H1 (cell line): ENCODE measurements at regions not wholly inside any gene's neighbourhood (a gene's known extent, or its start where the extent isn't known, plus 50 kb on each side); places are given as distances from the start of the nearest gene placed in this dataset.
A peak's percentile ranks its signal among the peaks of the same experiment; 100 is the strongest.

ENCODE experiments used
- CTCF ChIA-PET: fragments of 300-600 bp; sonication (Branson Sonifier 250); formaldehyde crosslinking; loops from one replicate; lab custom pipeline; 2021; ENCODE audit not compliant: partially characterized antibody; lab: Charles Lee
- POLR2A ChIA-PET: fragments of 300-600 bp; sonication (Branson Sonifier 250); formaldehyde crosslinking; loops from one replicate; lab custom pipeline; 2021; ENCODE audit warnings: inconsistent platforms; ENCODE audit not compliant: partially characterized antibody; lab: Charles Lee
- DNase-seq, 2 experiments: peaks; one replicate each; pipeline versions ENCODE4 v3.0.0 to v3.0.0-alpha.2; 2010 to 2022; ENCODE audit warnings: low spot score in 2 of 2, low read depth in 1 of 2, mixed read lengths in 1 of 2
- FAIRE-seq: peaks from 2 replicates; lab custom pipeline; 2011; peaks lifted over from hg19 to GRCh38; lab: Jason Lieb, UNC
- H2AFZ ChIP-seq: 2 replicates; pipeline ENCODE4 v1.8.1; 2012; ENCODE audit warnings: low read length, inconsistent platforms
- H2AK5ac ChIP-seq: 2 replicates; pipeline ENCODE4 v1.6.1; 2013; ENCODE audit warnings: low read depth, low read length
- H2BK120ac ChIP-seq: replicated peaks from 2 replicates; pipeline ENCODE3; 2013; ENCODE audit warnings: low read depth, low read length, inconsistent platforms
- H2BK12ac ChIP-seq: 2 replicates; pipeline ENCODE4 v1.6.1; 2013; ENCODE audit warnings: low read depth, low read length
- H2BK15ac ChIP-seq: 2 replicates; pipeline ENCODE4 v1.6.1; 2013; ENCODE audit warnings: low read length
- H2BK20ac ChIP-seq: 2 replicates; pipeline ENCODE4 v1.6.1; 2013; ENCODE audit warnings: low read length
- H2BK5ac ChIP-seq: 2 replicates; pipeline ENCODE4 v1.6.1; 2013; ENCODE audit warnings: low read depth, low read length
- H3K14ac ChIP-seq: 2 replicates; pipeline ENCODE4 v1.6.1; 2013; ENCODE audit warnings: inconsistent platforms; ENCODE audit not compliant: insufficient read length
- H3K18ac ChIP-seq: 2 replicates; pipeline ENCODE4 v1.6.1; 2013; ENCODE audit warnings: low read length; ENCODE audit errors: extremely low read depth
- H3K23ac ChIP-seq: 2 replicates; pipeline ENCODE4 v1.6.1; 2013; ENCODE audit warnings: inconsistent platforms; ENCODE audit not compliant: insufficient read length
- H3K23me2 ChIP-seq: 2 replicates; pipeline ENCODE4 v1.6.1; 2013; ENCODE audit warnings: low read depth, low read length
- H3K27ac ChIP-seq: 2 replicates; pipeline ENCODE4 v1.6.1; 2011; ENCODE audit warnings: low read depth, low read length, inconsistent platforms
- H3K27me3 ChIP-seq, 4 experiments: replicated peaks in 1 of 4; 1 replicate in 1 of 4; 2 replicates in 3 of 4; pipeline versions ENCODE4 v1.6.1 to v1.8.1; 2011 to 2013; ENCODE audit warnings: low read length in 3 of 4, mild to moderate bottlenecking in 3 of 4, inconsistent platforms in 2 of 4, mixed read lengths in 2 of 4, moderate library complexity in 1 of 4; ENCODE audit not compliant: control insufficient read depth in 3 of 4, insufficient read depth in 3 of 4; ENCODE audit errors: extremely low read depth in 1 of 4
- H3K36me3 ChIP-seq, 4 experiments: 2 replicates each; pipeline versions ENCODE4 v1.6.1 to v1.8.1; 2011 to 2013; ENCODE audit warnings: mild to moderate bottlenecking in 4 of 4, low read length in 3 of 4, moderate library complexity in 2 of 4, control low read depth in 1 of 4, inconsistent platforms in 1 of 4; ENCODE audit not compliant: insufficient read depth in 4 of 4, control insufficient read depth in 2 of 4
- H3K4ac ChIP-seq: replicated peaks from 2 replicates; pipeline ENCODE3; 2013; ENCODE audit warnings: low read length, low read depth, mixed read lengths, inconsistent platforms; ENCODE audit not compliant: insufficient read length
- H3K4me1 ChIP-seq, 4 experiments: replicated peaks in 1 of 4; 1 replicate in 1 of 4; 2 replicates in 3 of 4; pipeline versions ENCODE4 v1.6.1 to v1.8.1; 2011 to 2013; ENCODE audit warnings: low read length in 3 of 4, inconsistent platforms in 2 of 4, mixed read lengths in 1 of 4; ENCODE audit not compliant: insufficient read depth in 4 of 4, control insufficient read depth in 3 of 4
- H3K4me2 ChIP-seq, 2 experiments: 2 replicates each; pipeline versions ENCODE4 v1.6.1 to v1.8.1; 2011 to 2013; ENCODE audit warnings: low read depth in 2 of 2, low read length in 2 of 2, control low read depth in 1 of 2, inconsistent platforms in 1 of 2, mild to moderate bottlenecking in 1 of 2; ENCODE audit not compliant: insufficient read depth in 1 of 2
- H3K4me3 ChIP-seq, 4 experiments: fragments of 200-600, 300-600 bp in 1 of 4; sonication (generic), shearing (Covaris generic), sonication (Bioruptor Twin) in 1 of 4; 2 replicates each; pipeline versions ENCODE4 v1.5.1 to v1.8.1; 2011 to 2016; ENCODE audit warnings: low read length in 4 of 4, low read depth in 3 of 4, control low read depth in 2 of 4, inconsistent platforms in 2 of 4, mild to moderate bottlenecking in 2 of 4, mixed read lengths in 1 of 4, moderate library complexity in 1 of 4; ENCODE audit not compliant: insufficient read depth in 2 of 4; ENCODE audit errors: extremely low read depth in 1 of 4
- H3K56ac ChIP-seq: replicated peaks from 2 replicates; pipeline ENCODE3; 2013; ENCODE audit warnings: low read depth, mild to moderate bottlenecking, mixed read lengths, low read length, inconsistent platforms; ENCODE audit not compliant: insufficient read length
- H3K79me1 ChIP-seq: 2 replicates; pipeline ENCODE4 v1.6.1; 2013; ENCODE audit warnings: low read depth, low read length, control low read depth
- H3K79me2 ChIP-seq, 2 experiments: 2 replicates each; pipeline versions ENCODE4 v1.6.1 to v1.8.1; 2012 to 2013; ENCODE audit warnings: low read length in 2 of 2, mild to moderate bottlenecking in 2 of 2, inconsistent platforms in 1 of 2; ENCODE audit not compliant: insufficient read depth in 2 of 2, control insufficient read depth in 1 of 2
- H3K9ac ChIP-seq, 4 experiments: replicated peaks in 1 of 4; 1 replicate in 1 of 4; 2 replicates in 3 of 4; pipeline versions ENCODE4 v1.6.1 to v1.8.1; 2011 to 2013; ENCODE audit warnings: low read depth in 3 of 4, low read length in 3 of 4, control low read depth in 2 of 4, mild to moderate bottlenecking in 2 of 4, moderate library complexity in 2 of 4, inconsistent platforms in 1 of 4; ENCODE audit errors: extremely low read depth in 1 of 4
- H3K9me3 ChIP-seq, 2 experiments: 2 replicates each; pipeline versions ENCODE4 v1.6.1 to v1.8.1; 2012 to 2013; ENCODE audit warnings: mild to moderate bottlenecking in 2 of 2, moderate library complexity in 2 of 2, control low read depth in 1 of 2, inconsistent platforms in 1 of 2, low read depth in 1 of 2, low read length in 1 of 2, mixed read lengths in 1 of 2; ENCODE audit not compliant: insufficient read depth in 2 of 2
- H4K20me1 ChIP-seq, 2 experiments: replicated peaks in 1 of 2; 2 replicates each; pipeline versions ENCODE3 to v1.8.1; 2011 to 2013; ENCODE audit warnings: inconsistent platforms in 2 of 2, low read length in 2 of 2, mild to moderate bottlenecking in 1 of 2; ENCODE audit not compliant: insufficient read depth in 2 of 2, control insufficient read depth in 1 of 2
- H4K5ac ChIP-seq: 2 replicates; pipeline ENCODE4 v1.6.1; 2013; ENCODE audit warnings: low read length, low read depth, mixed read lengths, inconsistent platforms; ENCODE audit not compliant: insufficient read length
- H4K8ac ChIP-seq: 2 replicates; pipeline ENCODE4 v1.8.0; 2013; ENCODE audit warnings: mild to moderate bottlenecking, moderate library complexity, low read length, inconsistent platforms; ENCODE audit not compliant: insufficient read depth; ENCODE audit errors: extremely low read depth
- H4K91ac ChIP-seq: replicated peaks from 2 replicates; pipeline ENCODE3; 2013; ENCODE audit warnings: low read length, mixed read lengths, inconsistent platforms; ENCODE audit not compliant: insufficient read length
- SUZ12 ChIP-seq: fragments of 200-600 bp; sonication (generic); IDR thresholded peaks from 2 replicates; pipeline ENCODE4 v1.6.1; 2012; ENCODE audit warnings: mild to moderate bottlenecking, inconsistent platforms, low read length, moderate library complexity, mixed read lengths
- TEAD4 ChIP-seq: IDR thresholded peaks from 2 replicates; pipeline ENCODE4 v1.6.1; 2012; ENCODE audit warnings: low read depth, low read length, inconsistent platforms, mixed read lengths
- WGBS, 2 experiments: shearing (Covaris generic) in 1 of 2; methylation state at CpG; one replicate each; pipeline versions ENCODE4 v1.1.6 to v1.1.7; 2013 to 2015; ENCODE audit warnings: low lambda C conversion rate in 2 of 2, mixed read lengths in 2 of 2, inconsistent platforms in 1 of 2, low coverage in 1 of 2, missing lambda C conversion rate in 1 of 2; ENCODE audit not compliant: insufficient replicate concordance in 2 of 2, insufficient coverage in 1 of 2, insufficient read length in 1 of 2; ENCODE audit errors: extremely low coverage in 1 of 2, missing lambda C conversion rate in 1 of 2; 5-methylcytosine and 5-hydroxymethylcytosine counted together

GRCh38 chr18:5772306-5773105, 122.8 kb downstream of the TMEM200C start:
- CTCF ChIA-PET, result interaction anchor here (0.7 to 1.3 kb wide), 4 partner anchors 15 to 1393 kb away, joined by 3 to 4 read pairs (median 3); no protein-coding TSS in a partner anchor
- H3K4me2 ChIP-seq, result no peak overlapping the region; a peak in 1 of 4 replicates

More at GRCh38 chr18:5772306-5773105, 122.8 kb downstream of the TMEM200C start:
- POLR2A ChIA-PET, result no interaction called here
- Histone ChIP-seq H3K56ac (no peak overlapping the region), H2BK20ac (no peak overlapping the region), H3K23me2 (no peaks in the 10 kb centered on the region), H2BK12ac (peak overlapping the region; percentile 55; the same call in 1 of the 2 replicates), H2BK120ac (no peak overlapping the region), H3K36me3 (no peaks in the 10 kb centered on the region), H3K27me3 (no peaks in the 10 kb centered on the region), H3K4ac (no peak overlapping the region), H3K27ac (no peak overlapping the region), H4K20me1 (no peaks in the 10 kb centered on the region), H3K4me1 (peaks cover 0 to 8% (median under 1%) of the 10 kb centered on the region in 4 experiments; a peak in 4 of 7 replicates), H3K9ac (no peak overlapping the region), H2BK5ac (no peak overlapping the region), H3K4me3 (no peak overlapping the region), H2AK5ac (no peak overlapping the region; the same call in 1 of the 2 replicates), H2BK15ac (no peak overlapping the region), H2AFZ (peak overlapping the region; percentile 93), H4K5ac (no peak overlapping the region), H3K79me1 (no peaks in the 10 kb centered on the region), H3K18ac (no peak overlapping the region; the same call in 1 of the 2 replicates), H3K9me3 (no peaks in the 10 kb centered on the region), H3K23ac (no peak overlapping the region), H4K91ac (no peak overlapping the region), H4K8ac (no peak overlapping the region), H3K14ac (no peak overlapping the region), H3K79me2 (no peaks in the 10 kb centered on the region)
- TF ChIP-seq TEAD4 (0 out of 2 replicates have a peak, but pooled peaks have one; percentile 39), SUZ12 (no peak)
- DNase-seq (no peak), FAIRE-seq (no peak)
- 78% methylated on average over 14 of the region's 14 CpGs; no CpG with 5 or more reads in 1 of the 2 experiments for WGBS, 2 experiments
